Embryonic facial prominence (tissue), 1 donor: ENCODE measurements at regions not wholly inside any gene's neighbourhood (a gene's known extent, or its start where the extent isn't known, plus 50 kb on each side); places are given as distances from the start of the nearest gene placed in this dataset.
"Not testable (repeated sequence)": the region's sequence is repeated elsewhere in the genome, so short reads cannot be mapped to it uniquely, and the experiment has no call there.

Experiments
- DNase-seq: peaks from one replicate; pipeline ENCODE4 v3.0.0-alpha.2; 2016; ENCODE audit errors: extremely low spot score

DNA sequence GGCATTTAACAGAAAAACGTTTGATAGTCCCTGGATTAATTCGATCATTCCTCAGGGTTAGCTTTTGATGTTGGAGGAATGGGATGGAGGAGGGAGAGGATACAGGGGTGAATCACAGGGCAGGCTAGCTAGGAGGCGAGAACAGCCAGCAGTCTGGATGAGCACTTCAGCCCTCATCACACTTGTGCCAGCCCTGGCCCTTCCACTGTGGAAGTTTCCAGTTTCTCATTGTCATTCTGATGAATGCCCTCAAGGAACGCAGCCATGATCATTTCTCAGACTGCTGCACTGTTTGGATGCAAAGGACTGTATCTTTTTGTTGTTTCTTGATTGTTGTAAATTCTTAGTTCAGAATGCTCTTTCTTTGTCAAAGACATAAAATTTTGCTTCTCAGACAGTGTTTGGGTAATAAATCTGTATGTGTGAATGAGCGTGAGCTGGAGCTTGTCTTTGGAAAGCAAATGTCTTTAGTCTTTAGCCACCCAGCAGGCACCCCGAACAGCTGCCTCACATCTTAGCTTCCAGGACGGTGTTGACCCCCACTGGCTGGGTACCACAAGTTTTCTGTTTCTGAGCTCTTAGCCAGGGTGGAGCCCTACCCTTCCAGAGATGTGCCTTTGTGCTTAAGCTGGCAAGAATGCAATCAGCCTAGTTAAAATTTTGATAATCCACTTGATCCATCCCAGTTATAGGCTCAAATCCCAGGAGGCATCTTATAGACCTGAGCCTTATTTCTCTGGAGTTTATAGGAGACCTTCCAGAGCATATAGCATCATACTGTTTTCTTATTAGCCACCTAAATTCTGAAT is 121.1 kb downstream of the PDCD6IP start:
- no peak for DNase-seq

DNA sequence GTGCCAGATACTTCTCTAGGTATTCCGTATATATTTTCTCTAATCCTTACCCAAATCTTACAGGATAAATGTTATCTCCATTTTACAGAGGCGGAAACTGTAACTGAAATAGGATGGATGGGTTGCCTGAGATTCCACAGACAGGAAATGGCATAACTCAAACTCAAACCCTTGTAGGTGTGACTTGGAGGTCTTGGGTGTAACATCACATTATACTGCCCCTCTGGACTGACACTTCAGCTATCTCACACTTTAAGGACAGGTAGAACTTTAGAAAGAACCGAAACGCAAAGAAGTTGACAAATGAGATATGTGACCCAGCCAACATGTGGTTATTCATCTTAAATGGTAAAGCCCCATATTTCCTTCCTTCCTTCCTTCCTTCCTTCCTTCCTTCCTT is 122.1 kb downstream of the PDCD6IP start:
- DNase-seq = no peak

DNA sequence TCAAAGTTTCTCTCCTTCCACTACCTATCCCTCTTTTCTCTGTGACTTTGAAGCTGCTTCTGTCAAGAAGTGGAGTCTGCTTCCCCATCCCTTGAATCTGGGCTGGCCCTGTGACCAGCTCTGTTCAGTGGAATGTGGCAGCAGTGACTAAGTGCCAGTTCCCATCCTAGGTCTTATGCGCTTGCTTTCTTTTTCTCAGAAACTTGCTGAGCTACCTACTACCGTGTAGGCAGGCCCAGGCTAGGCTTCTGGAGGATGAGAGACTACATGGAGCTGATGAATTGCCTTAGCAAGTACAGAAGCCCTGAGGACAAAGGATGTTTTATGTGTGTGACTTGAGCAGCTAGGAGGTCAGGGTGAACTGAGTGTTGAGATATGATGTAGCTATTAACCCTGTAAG is 123.2 kb downstream of the PDCD6IP start:
- no peak for DNase-seq

DNA sequence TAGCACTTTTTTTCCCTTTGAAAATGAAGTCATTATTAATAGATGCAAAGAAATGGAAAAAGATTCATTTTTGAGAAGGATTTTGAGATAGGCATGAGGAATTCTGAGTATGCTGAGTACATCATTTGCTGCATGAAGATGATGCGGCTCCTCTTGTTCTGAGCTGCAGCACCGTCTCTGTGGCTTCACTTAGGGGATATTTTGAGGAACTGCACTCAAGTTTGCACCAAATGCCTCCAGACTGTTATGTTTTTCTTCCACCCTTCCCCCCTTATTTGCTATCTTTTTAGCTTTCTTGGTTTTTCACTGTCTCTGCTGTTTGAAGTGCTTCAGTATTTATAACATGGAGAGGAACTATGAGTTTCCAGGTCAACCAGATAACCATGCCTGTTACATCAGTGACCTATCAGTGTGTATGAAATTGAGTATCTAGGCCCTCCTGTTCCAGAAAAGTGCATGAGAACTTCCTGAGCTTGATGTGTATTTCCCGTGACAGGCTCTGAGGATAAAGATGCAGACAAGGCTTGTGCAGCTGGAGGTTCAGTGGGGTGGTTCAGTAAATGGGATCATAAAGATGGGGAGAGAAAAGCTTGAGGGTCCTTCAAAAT is 128.7 kb downstream of the PDCD6IP start:
- DNase-seq = no peak

DNA sequence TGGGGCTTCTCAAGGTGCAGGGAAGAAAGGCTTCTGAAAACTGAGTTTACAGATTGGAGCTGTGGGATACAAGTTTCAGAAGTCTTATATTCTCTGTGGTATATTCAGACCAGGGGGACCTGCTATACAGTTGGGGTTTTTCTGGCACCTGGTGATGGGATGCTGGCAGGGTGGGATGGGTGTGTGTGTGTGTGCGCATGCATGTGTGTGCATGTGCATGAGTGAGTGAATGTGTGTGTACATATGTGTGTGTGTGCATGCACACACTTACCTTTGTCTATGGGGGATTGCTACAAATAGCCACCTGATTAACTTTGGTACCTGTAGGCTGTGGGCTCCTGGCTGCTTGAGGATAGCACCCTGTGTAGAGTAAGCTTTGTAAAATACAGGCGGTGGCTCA is 131.4 kb downstream of the PDCD6IP start:
- DNase-seq = no peak

DNA sequence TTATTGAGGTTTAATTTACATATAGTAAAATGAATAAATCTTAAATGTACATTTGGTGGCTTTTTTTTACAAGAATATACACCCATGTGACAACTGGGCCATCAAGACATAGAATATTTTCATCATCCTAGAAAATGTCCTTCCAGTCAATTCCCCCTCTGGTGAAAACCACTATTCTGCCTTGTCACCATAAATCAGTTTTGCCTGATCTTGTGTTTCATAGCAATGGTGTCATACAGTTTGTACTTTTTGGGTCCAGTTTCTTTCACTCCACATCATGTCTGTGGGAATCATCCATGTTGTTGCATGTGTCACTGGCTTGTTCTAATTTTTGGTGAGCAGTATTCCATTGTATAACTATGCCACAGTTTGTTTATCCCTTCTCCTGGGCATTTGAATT is 133.1 kb downstream of the PDCD6IP start:
- DNase-seq = no peak

DNA sequence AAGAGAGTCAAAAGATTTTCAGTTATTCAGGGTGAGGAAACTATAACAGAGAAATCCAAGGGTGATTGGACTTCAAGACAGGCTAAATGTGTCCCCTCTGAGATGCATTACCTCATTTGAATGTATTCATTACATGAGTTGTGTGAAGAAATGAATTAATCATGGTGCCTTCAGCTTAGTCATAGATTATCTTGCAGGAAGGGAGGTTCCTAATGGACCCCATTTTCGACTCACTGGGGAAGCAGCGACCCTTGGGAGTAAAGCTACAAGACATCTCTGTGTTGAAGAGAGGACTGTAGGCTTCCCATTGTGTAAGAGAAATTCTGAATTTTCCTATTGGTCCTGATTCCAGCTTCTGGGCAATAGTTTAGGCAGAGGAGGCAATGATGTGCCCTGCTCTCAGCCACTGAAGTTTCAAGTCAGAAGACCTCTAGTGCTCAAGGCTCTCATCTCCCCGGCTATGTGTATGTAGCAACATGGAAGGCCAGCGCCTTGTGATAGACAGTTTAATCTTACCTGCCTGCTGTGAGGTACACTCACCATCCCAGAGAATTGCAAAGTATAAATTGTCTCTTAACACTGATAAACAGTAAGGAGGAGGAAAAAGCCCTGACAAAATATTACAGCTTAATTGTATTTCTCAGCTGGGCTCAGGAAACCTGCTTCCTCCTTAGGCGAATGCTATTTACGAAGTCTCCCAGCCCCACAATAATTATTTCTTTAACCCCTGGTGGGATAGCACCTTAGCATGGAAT is 133.8 kb downstream of the PDCD6IP start:
- no peak for DNase-seq

DNA sequence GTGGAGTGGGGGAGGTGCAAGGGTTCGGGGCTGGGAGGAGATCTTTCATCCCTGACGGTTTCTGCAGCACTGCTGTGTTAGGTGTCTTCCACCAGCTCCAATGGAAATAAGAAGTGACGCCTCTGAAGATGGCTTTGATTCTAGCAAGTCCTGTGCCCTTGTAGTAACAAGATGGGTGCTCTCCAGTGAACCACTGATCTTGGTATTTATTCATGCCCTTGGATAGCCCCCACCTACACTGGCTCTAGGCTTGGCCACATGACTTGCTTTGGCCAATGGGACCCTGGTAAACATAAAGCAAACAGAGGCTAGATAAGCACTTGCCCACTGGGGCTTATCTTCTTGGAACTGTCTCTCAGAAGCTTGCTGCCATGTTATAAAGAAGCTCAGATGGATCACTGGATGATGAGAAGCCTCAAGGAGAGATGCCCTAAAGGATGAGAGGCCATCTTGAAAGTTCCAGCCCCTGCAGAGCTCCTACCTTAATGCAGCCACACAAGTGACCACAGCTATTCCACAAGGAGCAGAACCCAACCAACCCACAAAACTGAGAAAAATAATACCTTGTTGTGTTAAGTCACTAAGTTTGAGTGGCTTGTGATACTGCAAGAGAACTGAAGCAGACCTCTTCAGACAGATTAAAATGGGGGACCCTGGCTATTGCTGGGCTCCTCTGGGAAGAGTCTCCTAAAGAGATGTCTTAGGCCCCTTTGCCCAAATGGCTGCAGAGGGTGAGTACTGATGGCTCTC is 137.9 kb downstream of the PDCD6IP start:
- DNase-seq = no peak

DNA sequence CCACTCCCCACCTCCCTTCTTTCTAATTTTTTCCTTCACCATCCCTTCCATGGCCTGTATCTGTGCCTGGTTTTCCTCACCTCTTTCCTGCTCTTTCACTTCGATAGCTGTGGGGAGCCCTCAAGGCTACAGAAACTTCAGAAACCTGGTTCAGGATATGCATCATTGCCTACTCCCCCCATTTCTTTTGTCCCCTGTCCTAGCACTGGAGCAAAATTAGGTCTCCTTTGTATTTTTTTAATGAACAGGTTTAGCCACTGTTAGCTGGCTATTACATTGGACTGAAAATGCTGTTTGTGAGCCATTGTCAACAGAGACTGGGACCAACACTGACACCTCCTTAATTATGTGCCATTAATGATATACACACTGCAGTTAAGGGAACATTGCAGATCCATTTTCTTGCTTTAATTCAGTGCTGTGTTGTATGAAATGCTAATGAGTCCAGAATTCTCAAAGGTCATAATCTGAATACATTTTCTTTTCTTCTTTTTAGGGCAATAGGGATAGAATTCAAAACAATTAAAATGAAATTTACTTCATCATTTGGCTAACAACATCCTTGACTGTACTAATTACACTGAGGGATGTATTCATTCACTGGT is 138.6 kb downstream of the PDCD6IP start:
- no peak for DNase-seq

DNA sequence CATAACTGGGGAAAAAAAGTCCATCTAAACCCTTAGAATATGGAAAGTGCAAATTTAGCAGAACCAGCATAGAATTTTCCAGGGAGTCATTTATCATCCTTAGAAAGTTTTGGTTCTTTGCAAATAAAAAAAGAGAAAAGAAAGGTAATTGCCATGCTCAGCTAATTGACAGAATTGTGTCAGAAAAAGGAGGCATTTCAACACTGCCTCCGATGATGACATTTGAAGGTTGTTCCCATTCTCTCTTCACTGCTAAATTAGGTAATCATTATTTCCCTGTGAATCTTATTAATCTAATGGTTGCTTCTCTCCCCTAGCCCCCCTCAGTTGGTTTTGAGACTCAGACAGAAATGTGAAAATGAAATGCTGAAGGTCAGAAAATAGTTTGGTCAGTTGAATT is 139.2 kb downstream of the PDCD6IP start:
- DNase-seq = no peak

DNA sequence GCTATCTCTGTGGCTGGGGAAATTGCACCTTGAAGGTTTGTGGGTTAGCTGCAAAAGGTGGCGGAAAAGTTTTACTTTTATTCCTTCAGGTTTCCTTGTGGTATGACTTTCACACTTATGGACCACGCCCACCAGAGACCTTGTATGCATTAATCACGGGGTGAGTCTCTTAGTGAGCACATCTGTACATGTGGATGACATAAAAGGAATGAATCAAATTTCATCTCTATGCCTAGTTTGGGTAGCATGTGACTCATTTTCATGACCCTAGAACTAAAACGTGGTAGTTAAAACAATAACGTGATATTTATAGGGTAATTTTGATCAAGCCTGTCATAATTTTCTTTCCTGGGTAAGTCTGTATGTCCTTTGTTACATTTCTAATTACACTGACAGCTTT is 141.7 kb downstream of the PDCD6IP start:
- DNase-seq = no peak

DNA sequence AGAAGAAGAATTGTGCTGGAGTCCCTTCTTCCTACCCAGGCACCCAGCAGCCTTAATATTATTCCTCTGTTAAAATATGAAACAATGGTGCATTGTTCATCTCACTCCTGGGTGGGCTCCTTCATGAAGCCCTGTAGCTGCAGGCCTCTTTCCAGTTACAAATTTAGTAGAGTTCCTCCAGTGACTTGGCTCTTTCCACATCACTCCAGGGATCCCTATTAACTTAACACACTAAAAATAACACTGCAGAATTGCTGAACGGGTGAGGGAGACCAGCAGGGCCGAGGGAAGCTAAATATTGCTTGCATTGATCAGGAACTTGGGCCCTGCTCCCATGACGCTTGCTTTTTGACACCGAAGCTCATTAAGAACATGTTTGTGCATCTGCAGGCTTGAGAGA is 142.3 kb downstream of the PDCD6IP start:
- DNase-seq = no peak

DNA sequence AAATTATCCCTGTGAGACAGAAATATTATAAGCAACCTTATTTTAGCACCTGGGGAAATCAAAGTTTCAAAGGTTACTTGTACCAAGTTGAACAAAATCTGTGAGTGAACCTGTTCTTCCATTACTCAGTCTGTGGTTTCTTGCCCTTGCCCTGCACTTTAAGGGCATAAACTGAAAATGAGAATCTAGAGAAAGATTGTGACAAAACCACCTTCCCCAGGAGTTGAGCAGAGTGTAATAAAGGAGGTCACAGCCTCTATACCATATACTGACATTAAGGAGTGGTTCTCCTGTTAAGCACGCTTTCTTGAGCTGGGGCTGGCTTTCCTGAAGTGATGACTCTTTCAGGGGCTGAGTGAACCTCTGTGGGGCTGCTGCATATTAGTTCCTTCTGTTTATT is 143.4 kb downstream of the PDCD6IP start:
- DNase-seq = no peak

DNA sequence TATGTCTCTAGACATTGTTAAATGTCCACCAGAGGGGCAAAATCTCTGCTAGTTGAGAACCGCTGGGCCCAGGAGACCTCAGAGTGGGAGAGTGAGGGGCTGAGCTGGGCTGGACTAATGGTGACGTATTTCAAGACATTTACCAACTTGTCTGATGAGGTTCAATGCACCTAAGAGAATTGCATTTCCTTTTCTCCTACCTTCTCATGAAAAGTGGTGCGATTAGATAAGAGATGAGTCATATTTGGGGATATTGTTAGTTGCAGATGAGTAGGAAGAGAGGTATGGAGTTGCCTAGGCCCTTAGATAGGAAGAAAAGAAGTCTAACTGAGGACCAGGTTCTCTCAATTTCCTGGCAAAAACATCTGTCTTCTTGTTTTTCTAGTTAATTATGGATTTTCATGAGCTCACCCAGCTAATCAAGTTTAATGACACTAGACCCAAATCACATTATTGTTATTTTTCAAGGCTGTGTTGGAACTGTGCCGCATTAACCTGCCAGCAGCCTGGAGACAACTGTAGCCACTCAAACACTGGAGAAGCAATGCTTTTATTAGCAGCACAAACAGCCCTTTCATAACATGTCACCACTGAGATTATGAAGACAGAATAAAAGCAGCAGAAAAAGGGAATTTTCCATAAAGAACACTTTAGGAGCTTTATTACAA is 144.2 kb downstream of the PDCD6IP start:
- DNase-seq = no peak

DNA sequence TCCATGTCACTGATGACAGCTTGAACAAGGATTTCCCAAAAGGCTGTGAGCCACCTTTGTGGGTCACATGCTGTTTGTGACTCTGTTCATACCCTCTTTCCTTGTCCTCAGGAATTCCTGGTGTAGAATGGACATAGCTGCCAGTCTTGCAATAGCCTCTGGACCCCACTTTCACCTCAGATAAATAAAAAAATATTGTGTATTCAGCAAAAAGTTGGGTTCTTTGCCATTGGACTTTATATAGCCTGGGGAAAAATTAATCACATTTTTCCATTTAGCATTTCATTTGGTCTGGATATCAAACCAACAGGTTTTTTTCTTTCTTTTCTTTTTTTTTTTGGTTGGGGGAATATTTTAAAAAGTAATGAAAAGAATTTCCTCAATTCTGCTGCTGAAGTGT is 144.8 kb downstream of the PDCD6IP start:
- no peak for DNase-seq

DNA sequence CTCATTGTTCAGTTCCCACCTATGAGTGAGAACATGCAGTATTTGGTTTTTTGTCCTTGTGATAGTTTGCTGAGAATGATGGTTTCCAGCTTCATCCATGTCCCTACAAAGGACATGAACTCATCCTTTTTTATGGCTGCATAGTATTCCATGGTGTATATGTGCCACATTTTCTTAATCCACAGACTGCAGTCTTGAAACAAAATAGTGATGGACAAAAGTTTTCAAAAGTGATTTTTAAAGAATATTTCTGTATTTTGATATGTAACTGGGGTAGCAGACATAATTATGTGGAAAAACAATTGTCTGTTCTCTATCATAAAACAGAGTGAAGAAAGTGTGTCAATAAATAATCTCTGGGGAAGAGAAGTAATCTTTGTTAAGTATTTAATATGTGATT is 148.2 kb downstream of the PDCD6IP start:
- not testable (repeated sequence) for DNase-seq

DNA sequence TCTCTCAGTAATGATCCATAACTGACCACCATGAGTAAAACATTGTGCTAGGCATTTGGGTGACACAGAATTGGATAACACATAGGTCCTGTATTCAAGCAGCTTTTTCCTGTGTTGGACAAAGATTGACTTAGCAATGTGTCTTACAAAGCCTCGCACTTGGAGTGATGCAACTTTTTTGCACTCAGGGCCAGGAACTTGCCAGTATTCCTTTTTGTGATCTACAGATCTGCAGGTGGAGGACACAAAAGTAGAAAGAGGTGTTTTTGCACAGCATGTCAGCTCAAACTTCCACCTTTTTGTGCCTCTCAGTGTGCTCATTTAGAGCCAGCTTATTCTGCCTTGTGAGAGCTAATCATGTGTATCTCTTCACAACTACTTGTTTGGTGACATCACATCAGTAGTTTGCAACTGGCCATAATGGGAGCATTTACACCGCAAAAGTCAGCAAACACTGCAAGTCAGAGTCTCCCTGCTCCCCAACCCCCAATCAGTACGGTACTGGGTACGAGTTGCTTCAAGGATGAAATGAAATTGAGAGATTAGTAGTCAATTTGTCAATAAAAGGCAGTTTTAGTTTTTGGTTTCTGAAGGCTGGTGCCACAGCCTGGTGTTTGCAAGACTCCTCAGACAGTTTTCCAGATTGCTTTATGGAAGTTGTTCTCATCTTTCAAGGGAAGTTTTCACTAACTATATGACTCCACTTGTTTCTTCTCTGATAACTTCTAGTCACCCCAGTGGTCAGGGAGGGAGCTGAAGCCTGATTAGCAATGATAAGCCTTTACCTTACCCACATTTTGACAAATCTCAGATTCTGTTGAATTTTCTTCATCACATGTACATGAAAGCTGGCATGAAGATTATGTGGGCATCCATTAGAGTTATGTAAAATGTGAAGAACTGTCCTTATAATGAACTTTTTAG is 149.1 kb downstream of the PDCD6IP start:
- no peak for DNase-seq

DNA sequence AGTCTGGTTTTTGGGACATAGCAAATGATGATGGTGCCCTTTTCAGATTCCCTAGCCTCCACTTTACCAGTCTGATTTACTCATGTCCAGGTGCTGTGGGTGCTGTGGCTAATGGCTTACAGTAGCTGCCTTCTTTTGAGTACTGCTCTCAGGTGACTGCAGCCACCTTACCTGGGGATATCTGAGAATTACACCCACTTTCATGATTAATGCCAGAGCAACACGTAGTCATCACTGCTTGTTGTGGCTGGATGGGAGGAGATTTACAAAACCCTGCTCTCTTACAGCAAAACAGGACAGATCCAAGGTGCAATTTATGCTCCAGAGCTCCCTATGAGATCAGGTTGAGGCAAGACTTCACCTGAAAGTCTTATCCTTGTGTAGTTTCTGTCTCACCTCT is 150.6 kb downstream of the PDCD6IP start:
- no peak for DNase-seq

DNA sequence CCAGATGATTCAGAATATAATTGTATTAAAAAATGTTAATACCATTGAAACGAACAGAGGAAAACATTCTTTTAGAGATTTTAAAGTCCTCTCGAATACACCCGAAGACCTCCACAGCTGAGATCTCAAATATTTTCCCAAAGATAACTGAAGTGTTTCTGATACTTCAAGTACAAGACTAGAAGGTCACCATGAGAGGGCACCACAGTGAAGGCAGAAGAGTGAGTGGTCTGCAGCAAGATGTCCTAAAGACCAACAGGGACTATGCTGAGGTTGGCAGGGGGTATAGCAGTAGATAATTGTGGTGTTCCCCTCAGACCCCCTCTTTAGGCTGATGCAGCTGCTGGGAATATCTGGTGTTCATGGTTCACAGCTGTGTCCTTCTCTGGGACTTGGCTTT is 156.5 kb downstream of the PDCD6IP start:
- DNase-seq = no peak

DNA sequence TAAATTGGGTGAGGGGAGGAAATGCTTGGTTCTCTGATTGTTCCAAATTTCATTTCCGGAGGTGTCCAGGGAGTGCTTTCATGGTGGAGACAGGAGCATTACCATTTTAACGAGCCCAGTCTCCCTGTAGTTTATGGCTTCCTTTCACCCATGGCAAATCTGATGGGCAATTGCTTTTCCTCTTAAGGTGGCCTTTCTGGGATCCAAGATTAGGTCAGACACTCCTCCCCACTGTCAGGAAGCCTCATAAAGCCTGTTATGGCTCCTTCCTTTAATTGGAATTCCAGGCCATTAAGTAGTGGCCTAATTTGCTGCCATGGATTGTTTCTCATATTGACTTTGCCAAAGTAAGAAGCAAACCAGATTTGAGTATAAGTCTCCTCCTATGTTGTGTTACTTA is 157.8 kb downstream of the PDCD6IP start:
- DNase-seq = no peak
